Hepatic stellate cell (primary cell): ENCODE measurements at regions not wholly inside any gene's neighbourhood (a gene's known extent, or its start where the extent isn't known, plus 50 kb on each side); places are given as distances from the start of the nearest gene placed in this dataset.

Experiments used
- DNase-seq: peaks from one replicate; pipeline ENCODE4 v3.0.0; 2011; ENCODE audit warnings: low spot score

DNA sequence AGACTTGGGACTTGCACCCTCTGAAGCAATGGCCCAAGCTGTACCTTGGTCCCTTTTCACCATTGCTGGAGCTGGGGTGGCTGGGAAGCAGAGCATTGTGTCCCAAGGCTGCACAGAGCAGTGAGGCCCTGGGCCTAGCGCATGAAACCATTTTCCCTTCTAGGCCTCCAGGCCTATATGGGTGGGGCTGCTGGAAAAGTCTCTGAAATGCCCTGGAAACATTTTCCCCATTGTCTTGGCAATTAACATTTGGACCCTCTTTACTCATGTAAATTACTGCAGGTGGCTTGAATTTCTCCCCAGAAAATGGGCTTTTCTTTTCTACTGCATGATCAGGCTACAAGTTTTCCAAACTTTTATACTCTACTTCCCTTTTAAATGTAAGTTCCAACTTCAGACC is 510.5 kb downstream of the SLITRK6 start:
- no peak for DNase-seq

DNA sequence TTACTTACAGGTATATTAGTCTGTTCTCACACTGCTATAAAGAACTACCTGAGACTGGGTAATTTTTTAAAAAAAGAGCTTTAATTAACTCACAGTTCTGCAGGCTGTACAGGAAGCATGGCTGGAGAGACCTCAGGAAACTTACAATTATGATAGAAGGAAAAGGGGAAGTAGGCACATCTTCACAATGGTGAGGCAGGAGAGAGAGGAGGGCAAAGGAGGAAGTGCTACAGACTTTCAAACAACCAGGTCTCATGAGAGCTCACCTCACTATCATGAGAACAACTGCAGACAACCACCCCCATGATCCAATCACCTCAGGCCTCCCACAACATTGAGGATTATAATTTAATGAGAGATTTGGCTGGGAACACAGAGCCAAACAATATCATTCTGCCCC is 511.7 kb downstream of the SLITRK6 start:
- no peak for DNase-seq

DNA sequence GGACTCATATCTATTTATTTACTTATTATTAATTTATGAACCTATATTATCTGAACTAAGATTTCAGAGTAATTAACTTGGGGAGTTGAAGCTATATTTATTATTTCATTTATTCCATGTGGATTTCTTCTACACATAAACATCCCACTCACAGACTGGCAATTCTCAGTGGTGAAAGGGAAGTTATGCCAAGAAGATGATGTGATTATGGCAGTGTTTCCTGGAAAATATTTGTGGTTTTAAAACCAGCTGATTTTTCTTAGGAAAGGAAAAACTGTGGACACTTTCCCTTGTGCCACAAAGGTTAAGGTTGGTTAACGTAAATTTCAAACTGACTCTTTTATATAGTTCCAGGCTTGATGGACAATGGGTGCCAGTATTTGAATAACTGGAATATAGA is 513.1 kb downstream of the SLITRK6 start:
- DNase-seq = no peak

DNA sequence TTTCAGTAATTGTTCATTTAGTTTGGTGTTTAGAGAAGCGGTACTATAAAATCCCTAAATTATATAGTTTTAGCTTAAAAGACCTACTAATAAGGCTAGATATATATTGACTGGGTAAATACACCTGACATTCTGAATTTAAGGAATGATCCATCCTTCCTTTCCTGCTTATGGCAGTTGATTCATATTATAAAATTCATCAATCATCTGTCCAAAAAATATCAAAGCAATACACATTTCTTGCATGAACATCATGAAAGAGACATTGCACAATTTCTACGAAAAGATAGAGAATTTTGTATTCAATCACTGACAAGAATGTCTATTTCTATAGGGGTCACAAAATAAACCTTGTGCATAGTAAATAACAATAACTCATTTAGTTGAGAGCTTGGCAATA is 514.9 kb downstream of the SLITRK6 start:
- no peak for DNase-seq

DNA sequence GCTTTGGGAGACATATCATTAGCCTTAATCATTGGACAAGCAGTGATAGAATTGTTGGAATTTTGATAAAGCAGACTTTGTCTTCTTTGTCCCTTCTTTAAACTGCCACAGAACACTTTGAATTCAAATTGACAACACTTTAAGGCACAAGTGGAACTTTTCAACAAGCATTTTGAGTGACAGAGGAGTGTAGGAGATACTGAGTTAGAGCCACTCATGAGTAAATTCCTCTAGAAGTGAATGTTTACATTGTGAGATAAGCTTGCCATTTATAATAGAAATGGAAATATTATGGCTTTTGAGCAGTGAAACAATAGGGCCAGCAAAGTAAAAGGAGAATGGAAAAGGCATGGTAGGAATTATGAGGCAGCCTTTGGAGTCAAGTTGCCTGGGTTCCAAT is 515.8 kb downstream of the SLITRK6 start:
- DNase-seq = no peak

DNA sequence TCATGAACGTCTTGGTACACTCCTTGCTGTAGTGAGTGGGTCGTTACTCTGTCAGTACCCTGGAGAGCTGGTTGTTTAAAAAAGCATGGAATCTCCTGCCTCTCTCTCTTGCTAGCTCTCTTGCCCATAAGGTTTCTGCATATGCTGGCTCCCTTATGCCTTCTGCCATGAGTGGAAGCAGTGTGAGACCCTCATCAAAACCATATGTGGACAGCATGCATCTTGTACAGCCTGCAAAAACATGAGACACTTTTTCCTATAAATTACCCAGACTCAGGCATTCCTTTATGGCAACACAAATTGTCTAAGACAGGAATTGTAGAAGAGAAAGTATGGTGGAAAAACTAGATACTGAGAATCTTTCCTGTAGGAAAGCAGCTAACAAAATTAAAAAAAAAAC is 516.3 kb downstream of the SLITRK6 start:
- DNase-seq = no peak

DNA sequence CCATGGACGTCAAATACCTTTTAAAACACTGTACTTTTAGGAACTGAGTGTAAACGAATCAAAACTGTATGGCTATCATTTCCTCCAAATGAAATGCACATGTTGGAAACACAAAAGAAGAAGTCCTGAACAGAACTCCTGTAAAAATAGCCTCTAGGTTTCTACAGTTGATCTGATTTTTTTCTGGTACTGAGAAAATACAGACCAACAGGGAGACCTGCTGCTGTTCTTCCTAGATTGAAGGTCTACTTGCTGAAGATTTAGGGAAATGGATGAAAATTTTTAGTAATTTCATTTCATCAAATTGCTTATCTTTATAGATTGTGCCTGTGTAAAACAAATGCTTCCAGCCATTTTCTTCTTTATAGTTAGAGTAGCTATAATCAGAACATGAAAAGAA is 520.4 kb downstream of the SLITRK6 start:
- DNase-seq = no peak

DNA sequence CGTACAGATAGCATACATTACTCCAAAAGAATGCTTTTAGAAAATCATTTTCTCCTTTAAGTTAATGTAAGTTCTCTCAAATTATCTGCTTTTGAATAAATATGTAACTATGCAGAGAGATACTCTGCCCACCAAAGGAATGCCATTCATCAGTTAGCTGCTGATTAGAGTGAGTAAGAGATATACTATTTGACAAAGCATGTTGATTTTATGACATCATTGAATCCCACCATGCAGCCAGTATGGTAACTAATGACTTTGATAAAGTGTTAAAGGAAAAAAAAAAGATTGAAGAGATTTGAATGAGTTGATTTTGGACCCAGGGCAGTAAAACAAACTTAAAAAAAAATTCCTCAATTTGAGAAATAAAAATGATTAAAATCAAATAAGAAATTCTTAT is 521.5 kb downstream of the SLITRK6 start:
- DNase-seq = peak; percentile 34

DNA sequence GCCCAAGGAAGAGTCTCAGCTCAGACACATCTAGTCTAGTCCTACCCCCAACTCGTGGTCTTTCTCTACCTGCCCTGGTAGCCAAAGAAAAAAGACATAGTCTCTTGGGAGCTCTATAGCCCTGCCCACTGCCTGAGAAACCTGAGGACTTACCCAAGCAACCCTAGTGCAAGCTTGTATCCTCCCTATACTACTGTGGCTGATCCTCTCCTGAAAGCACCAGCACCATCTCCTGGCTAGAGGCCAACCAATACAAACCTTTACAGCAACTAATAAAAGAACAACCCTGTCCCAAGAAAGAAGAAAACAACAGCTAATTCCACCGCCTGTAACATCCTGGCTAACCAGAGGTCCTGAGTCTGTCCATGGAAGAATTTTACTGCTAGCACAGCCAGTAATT is 532.4 kb downstream of the SLITRK6 start:
- DNase-seq = no peak

DNA sequence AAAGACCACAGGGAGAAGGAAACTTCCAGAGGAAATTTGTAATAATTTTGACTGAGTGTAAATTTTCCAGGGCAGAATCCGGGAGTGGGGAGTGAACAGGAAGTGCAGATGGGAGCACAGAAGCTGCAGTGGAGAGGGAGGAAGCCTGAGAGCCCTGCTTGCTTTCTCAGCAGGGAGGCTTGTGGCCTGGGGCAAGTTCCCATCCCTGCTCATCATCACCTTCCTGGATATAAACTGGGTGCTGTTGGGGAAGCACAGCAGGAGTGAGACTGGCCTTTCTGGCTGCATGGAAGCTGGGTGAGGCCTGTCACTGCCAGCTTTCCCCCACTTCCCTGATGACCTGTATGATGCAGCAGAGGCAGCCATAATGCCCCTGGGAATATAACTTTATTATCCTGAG is 532.9 kb downstream of the SLITRK6 start:
- DNase-seq = no peak

DNA sequence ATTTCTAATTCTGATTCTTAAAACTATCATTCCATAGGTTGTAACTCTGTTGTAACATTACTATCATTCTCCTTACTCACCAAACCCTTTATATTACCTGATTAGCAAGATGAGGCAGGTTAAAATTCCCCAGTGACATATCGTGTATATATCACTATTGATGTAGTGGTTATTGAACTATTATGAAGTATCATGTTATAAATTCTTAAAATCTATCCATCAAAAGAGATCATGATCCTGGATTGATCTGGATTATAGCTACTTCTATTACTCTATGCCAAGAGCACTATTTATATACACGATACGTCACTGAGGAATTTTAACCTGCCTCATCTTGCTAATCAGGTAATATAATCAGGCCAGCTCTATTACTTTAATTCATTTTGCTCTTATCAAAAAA is 533.9 kb downstream of the SLITRK6 start:
- no peak for DNase-seq

DNA sequence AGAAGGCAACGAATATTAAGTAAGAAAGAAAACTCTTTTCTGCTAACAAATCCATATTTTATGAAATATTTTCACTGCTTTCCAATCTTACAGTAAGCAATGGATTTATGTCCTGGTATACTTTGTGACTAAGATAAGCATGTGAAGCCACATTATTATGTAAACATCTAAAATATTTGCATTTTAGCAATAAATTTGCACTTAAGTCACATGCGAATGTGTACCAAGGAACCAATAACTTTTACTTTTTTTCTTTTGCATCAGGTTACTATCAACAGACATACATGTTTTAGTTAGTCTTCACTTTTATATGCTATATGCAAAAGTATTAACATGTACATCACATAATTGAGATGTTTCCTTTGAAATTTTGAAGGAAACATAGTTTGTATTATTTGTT is 536.7 kb downstream of the SLITRK6 start:
- no peak for DNase-seq

DNA sequence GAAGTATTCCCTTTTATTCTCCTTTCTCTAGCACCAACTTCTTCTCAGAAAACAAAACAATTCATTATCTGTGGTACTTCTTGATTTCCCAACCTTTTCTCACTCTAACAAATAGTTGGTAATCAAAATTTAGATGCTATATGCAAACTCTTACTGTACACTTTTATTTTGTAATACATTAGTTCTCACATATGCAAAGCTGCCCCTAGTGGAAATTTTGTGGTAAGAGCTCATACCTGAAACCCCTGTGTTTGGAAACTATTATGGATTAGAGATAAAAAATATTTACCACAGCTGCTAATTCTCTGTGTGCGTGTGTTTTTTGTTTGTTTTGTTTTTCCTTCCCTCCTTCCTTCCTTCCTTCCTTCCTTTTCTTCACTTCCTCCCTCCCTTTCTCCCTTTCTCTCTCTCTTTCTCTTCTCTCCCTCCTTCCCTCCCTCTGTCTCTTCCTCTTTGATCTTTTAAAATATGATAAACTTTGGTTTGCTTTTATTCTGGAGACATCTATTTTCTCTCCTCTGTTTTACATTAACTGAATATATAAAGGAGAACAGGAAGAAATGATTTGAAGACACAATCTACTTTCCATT is 537.4 kb downstream of the SLITRK6 start:
- no peak for DNase-seq

DNA sequence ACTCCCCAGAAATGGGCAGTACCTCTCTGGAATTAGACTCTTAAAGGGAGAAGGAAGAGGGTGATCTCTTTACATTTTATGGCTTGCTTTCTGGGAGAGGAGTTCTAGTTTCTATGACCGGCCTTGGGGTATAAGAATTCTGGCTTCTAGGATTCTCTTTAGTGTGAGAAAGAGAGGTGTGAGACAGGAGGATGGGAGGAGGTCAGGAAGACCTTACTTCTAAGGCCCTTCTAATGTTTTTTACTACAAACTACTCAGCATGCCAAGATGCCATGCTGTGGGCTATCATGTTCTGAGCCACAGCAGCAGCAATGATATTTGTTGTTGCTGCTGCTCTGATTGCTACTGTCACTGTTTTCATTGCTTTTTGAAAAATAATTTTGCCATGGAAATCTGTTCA is 538.3 kb downstream of the SLITRK6 start:
- DNase-seq = no peak

DNA sequence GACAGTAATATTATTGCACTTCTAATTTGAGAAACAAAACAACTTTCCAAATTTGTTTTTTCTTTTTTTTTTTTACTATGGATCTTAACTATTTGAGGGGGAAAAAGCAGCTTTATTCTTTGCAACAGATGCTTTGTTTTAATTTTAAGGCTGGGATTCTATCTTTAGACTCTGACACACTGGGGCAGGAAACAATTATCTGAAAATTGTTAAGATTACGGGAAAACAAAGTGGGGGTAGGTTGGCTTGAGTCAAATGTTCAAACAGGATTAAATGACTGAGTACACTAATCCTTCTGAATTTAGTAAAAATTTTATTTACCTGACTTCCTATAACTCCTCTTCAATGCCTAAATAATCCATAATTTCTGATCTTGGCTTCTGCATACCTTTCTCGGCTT is 543.2 kb downstream of the SLITRK6 start:
- DNase-seq = no peak

DNA sequence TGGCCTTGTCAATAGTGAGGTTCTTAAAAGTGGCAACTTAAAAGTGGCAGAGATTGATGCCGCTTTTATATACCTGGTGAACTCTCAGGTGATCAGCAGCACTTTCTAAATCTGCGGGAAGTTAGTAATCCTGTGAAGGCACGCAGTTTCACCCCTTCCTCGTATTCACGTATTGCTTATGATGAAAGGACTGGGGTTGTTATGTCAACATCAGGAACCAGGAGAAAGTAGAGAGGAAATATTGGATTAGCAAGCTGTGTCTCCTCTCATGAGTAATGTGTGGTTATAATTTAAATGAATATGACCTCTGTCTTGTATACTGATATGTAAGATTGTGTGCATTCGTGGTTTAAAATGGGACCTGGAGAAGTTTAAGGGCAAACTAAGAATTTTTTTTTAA is 544.6 kb downstream of the SLITRK6 start:
- DNase-seq = no peak

DNA sequence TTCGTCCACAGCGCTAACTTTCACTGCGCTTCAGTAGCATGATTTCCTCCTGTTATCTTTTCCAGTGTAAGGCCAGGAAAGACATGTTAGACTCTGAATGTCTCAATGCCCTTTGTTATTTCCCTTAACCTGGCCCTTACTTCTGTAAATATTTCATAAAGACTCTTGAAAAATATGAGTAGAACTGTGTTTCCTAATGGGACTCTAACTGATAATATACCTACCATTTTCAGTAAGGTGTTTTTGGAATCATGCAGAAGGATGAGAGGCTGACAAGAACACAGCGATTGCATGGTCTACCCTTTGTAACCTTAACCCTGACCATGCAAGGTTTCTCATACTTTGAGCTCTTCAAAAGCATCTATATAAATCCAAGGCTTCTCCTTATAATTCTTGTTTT is 550.1 kb downstream of the SLITRK6 start:
- no peak for DNase-seq

DNA sequence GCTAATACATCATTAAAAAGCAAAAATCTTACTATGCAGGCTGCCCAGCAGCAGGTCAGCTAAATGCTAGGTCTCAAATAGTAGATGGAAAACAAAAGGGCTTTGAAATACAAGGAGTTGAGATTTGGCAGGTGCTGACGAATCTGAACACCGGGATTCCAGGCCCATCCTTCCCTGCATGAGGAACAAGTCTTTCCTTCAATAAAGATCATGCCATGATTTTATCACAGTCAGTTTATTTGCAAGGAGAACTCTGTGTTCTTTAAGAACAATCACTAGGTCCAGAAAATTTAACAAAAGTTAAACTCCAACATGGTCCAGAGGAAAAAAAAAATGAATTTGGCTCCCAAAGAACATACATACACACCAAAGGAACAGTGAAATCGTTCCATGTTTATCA is 551.4 kb downstream of the SLITRK6 start:
- DNase-seq = no peak

DNA sequence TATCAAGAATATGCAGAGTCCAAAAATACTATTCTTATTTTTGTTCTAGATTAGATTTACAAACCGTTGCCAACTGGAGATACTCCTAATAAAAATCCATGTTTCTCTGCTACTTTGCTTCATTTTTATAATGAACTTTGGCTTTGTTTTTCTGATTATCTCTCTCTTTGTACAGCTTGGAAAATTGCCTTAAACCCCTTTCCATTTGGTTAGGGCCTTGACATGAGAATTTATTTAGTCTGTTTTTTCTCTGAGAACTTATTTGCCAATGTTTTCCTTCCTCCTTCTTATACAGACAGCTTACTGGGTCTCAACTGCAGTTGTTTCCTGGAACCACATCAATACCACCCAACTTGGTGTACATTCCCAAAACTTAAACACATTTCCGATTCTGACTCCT is 555.4 kb downstream of the SLITRK6 start:
- no peak for DNase-seq

DNA sequence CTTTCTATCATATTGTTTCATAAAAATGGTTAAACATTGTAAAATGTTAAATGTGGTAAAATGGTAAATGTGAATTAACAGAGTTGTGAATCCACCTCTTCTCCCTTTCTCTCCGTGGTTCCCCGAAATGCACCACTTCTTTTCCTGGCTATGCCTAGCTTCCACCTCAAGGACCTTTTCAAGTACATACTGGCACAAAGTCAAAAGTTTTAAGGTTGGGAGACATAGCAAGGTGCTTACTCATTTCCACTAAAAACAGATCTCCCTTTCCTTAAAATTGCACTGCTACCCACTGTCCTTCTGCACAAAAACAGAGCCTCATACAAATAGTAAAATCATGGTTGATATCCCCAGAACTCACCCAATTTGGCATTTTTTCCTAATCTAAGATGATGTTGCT is 558.2 kb downstream of the SLITRK6 start:
- no peak for DNase-seq

DNA sequence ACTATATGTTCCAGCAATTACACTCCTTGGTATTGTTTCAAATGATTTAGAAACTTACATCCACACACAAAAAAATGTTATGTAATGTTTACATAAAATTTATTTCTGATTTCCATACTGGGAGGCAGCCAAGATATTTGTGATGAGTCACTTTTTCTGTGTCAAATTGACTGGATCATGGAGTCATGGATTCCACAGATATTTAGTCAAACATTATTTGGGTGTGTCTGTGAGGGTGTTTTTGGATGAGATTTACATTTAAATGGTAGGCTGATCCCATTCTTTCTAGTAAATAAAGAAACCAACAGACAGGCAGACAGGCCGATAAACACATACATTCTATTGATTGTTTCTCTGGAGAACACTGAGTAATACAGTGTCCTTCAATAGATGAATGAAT is 562.8 kb downstream of the SLITRK6 start:
- DNase-seq = no peak

DNA sequence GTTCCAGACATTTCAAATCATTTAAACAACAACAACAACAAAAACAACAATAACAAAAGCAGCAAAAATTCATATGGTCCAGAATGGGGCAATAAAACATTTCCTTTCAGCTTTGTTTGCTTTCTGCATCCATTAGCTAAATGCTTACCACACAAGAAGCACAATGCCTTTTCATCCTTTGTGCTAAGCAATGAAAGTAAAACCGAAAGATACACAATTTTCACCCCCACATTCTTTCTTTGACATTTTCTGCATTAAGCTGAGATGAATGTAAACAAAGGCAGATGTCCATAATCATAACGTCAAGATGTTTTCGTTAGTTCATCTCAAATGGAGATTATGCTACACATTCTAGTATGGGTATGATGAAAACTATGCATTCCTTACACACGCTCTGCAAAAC is 568.5 kb downstream of the SLITRK6 start:
- DNase-seq = no peak

DNA sequence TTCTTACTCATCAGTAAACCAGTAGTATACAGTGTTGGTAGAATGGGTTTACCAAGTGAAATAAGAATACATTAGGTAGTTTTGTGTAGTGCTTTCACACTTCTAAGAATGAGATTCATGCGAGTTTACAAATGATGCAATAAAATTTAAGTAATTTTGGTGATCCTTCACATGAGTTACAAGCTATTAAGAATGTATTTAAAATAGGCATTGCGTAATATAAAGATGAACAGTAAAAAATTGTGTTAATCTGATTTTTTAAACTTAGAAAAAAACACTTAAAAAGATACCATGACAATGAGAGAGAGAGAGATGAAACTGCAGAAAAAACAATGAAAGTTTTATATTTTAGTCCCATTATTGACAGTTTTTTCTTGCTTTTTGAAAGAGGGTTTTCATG is 570.5 kb downstream of the SLITRK6 start:
- no peak for DNase-seq

DNA sequence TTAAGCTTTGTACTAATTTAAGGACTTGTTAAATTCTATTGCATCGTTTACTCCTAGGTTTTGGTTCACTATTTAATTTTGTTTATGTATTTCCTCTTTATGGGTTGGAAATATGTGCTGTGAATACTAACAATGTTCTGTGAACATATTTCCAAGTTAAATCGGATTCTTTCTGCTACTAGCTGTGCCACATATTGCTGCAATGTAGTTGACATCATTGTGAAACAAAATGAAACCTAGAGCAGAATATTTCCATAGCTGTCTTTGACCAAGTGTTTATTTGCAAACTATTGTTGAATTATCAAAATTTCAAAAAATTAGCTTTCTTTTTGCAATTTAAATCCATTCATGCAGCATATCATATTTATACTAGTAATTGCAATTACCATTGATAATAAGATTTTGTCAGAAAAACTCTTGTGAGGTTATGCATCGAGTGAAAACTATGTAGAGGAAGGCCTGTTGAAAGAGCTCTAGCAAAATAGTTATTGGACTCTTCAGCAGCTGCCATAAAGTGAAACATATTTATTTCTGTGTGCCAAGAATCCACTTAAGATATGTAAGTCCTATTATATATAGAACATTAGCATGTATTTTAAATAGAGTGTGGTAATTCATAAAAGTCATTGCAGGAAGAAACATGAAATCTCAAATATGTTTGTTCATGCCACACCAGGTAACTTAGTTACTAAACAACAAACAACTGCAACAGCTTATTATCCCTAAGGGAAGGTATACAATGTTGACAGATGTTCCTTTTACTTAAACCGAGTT is 575.1 kb downstream of the SLITRK6 start:
- no peak for DNase-seq
